ENCODE measurements at regions not wholly inside any gene's neighbourhood (a gene's known extent, or its start where the extent isn't known, plus 50 kb on each side); places are given as distances from the start of the nearest gene placed in this dataset.

- intact Hi-C loops (cut with DNase I), result no loop called here
- Histone ChIP-seq H3K4me1 (ENCODE audit: control insufficient read depth in 2 of 3, insufficient read depth in 2 of 3, low read depth in 1 of 3, low read length in 3 of 3) (no peaks in the 10 kb centered on the region), H3K4me3 (ENCODE audit: low read length in 3 of 3) (no peak overlapping the region), H3K27me3 (ENCODE audit: control insufficient read depth, insufficient read depth, low read length) (no peaks in the 10 kb centered on the region), H3K9ac (ENCODE audit: low read length in 3 of 3) (no peak overlapping the region), H3K36me3 (ENCODE audit: control insufficient read depth in 2 of 3, insufficient read depth in 3 of 3, low read length in 3 of 3) (no peaks in the 10 kb centered on the region), H3K9me3 (ENCODE audit: control insufficient read depth in 2 of 3, insufficient read depth in 1 of 3, low read length in 3 of 3) (peaks cover 0 to 8% (median 0%) of the 10 kb centered on the region in 3 donors), H3K27ac (ENCODE audit: low read depth in 2 of 2, low read length in 2 of 2) (no peak overlapping the region)
- DNase-seq, result no peak
- FAIRE-seq, result no peak
- TF ChIP-seq, protein P1, sequence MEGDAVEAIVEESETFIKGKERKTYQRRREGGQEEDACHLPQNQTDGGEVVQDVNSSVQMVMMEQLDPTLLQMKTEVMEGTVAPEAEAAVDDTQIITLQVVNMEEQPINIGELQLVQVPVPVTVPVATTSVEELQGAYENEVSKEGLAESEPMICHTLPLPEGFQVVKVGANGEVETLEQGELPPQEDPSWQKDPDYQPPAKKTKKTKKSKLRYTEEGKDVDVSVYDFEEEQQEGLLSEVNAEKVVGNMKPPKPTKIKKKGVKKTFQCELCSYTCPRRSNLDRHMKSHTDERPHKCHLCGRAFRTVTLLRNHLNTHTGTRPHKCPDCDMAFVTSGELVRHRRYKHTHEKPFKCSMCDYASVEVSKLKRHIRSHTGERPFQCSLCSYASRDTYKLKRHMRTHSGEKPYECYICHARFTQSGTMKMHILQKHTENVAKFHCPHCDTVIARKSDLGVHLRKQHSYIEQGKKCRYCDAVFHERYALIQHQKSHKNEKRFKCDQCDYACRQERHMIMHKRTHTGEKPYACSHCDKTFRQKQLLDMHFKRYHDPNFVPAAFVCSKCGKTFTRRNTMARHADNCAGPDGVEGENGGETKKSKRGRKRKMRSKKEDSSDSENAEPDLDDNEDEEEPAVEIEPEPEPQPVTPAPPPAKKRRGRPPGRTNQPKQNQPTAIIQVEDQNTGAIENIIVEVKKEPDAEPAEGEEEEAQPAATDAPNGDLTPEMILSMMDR (IDR thresholded peaks at IDR 0.05; ENCODE audit: borderline replicate concordance, extremely low read depth, insufficient read depth), result no peak
Observed at GRCh38 chr3:76788206-76788605, 251.7 kb upstream of the ROBO2 start.

DNA sequence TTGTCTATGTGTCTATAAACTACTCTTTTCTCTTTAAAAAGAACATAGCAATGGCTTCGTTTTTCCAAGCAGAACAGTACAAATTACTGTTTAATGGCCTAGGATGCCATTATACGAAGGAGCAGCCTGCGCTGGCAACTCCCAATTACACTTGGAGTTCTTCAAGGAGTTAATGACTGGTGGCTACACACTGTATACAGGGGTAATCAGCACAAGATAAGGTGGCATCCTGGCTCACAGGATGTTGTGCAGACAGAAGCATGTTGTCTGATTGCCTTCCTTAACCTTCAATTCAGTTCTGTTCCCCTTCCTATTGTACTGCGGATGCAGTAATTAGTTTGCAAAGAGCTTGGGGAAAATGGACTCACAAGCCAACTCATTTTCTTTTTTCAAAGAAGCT is 250.7 kb upstream of the ROBO2 start:
- Histone ChIP-seq H3K36me3 (ENCODE audit: control insufficient read depth in 2 of 3, insufficient read depth in 3 of 3, low read length in 3 of 3) (no peaks in the 10 kb centered on the region), H3K9ac (ENCODE audit: low read length in 3 of 3) (no peak overlapping the region), H3K27ac (ENCODE audit: low read depth in 2 of 2, low read length in 2 of 2) (no peak overlapping the region), H3K27me3 (ENCODE audit: control insufficient read depth, insufficient read depth, low read length) (no peaks in the 10 kb centered on the region), H3K4me1 (ENCODE audit: control insufficient read depth in 2 of 3, insufficient read depth in 2 of 3, low read depth in 1 of 3, low read length in 3 of 3) (no peaks in the 10 kb centered on the region), H3K4me3 (ENCODE audit: low read length in 3 of 3) (no peak overlapping the region), H3K9me3 (ENCODE audit: control insufficient read depth in 2 of 3, insufficient read depth in 1 of 3, low read length in 3 of 3) (peaks cover 0 to 3% (median 0%) of the 10 kb centered on the region in 3 donors)
- no peak for FAIRE-seq
- peak in 1 of 5 donors; percentile 10 for DNase-seq
- intact Hi-C loops (cut with DNase I), result no loop called here
- TF ChIP-seq, protein P1 (IDR thresholded peaks at IDR 0.05; ENCODE audit: borderline replicate concordance, extremely low read depth, insufficient read depth), result no peak

- no peaks in the 10 kb centered on the region for H3K27me3 ChIP-seq (ENCODE audit: control insufficient read depth, insufficient read depth, low read length)
- intact Hi-C loops (cut with DNase I), result no loop called here
- H3K9me3 ChIP-seq (ENCODE audit: control insufficient read depth in 2 of 3, insufficient read depth in 1 of 3, low read length in 3 of 3), result no peaks in the 10 kb centered on the region
- DNase-seq (no peak), FAIRE-seq (no peak)
- TF ChIP-seq, protein P1 (IDR thresholded peaks at IDR 0.05; ENCODE audit: borderline replicate concordance, extremely low read depth, insufficient read depth), result no peak
- H3K9ac ChIP-seq (ENCODE audit: low read length in 3 of 3), result no peak overlapping the region
- no peak overlapping the region for H3K27ac ChIP-seq (ENCODE audit: low read depth in 2 of 2, low read length in 2 of 2)
- H3K36me3 ChIP-seq (ENCODE audit: control insufficient read depth in 2 of 3, insufficient read depth in 3 of 3, low read length in 3 of 3), result no peaks in the 10 kb centered on the region
- no peak overlapping the region for H3K4me3 ChIP-seq (ENCODE audit: low read length in 3 of 3)
- H3K4me1 ChIP-seq (ENCODE audit: control insufficient read depth in 2 of 3, insufficient read depth in 2 of 3, low read depth in 1 of 3, low read length in 3 of 3), result no peaks in the 10 kb centered on the region
Observed at GRCh38 chr3:76811418-76811817, 228.5 kb upstream of the ROBO2 start.

GRCh38 chr3:76812649-76813242 is 227.2 kb upstream of the ROBO2 start:
- no peaks in the 10 kb centered on the region for H3K4me1 ChIP-seq (ENCODE audit: control insufficient read depth in 2 of 3, insufficient read depth in 2 of 3, low read depth in 1 of 3, low read length in 3 of 3)
- no peak for DNase-seq

More at GRCh38 chr3:76812649-76813242, 227.2 kb upstream of the ROBO2 start:
- Histone ChIP-seq H3K27ac (ENCODE audit: low read depth in 2 of 2, low read length in 2 of 2) (no peak overlapping the region), H3K9ac (ENCODE audit: low read length in 3 of 3) (no peak overlapping the region), H3K9me3 (ENCODE audit: control insufficient read depth in 2 of 3, insufficient read depth in 1 of 3, low read length in 3 of 3) (no peaks in the 10 kb centered on the region), H3K36me3 (ENCODE audit: control insufficient read depth in 2 of 3, insufficient read depth in 3 of 3, low read length in 3 of 3) (no peaks in the 10 kb centered on the region), H3K27me3 (ENCODE audit: control insufficient read depth, insufficient read depth, low read length) (no peaks in the 10 kb centered on the region), H3K4me3 (ENCODE audit: low read length in 3 of 3) (no peak overlapping the region)
- FAIRE-seq, result no peak
- intact Hi-C loops (cut with DNase I), result no loop called here
- TF ChIP-seq, protein P1 (IDR thresholded peaks at IDR 0.05; ENCODE audit: borderline replicate concordance, extremely low read depth, insufficient read depth), result no peak
